ENCODE measurements at regions not wholly inside any gene's neighbourhood (a gene's known extent, or its start where the extent isn't known, plus 50 kb on each side); places are given as distances from the start of the nearest gene placed in this dataset.
"Not testable (repeated sequence)": the region's sequence is repeated elsewhere in the genome, so short reads cannot be mapped to it uniquely, and the experiment has no call there.

GRCh38 chr10:78420946-78421735 lies 387.5 kb downstream of the RPS24 start:
- no peak for DNase-seq

GRCh38 chr10:78424050-78424449 lies 390.4 kb downstream of the RPS24 start:
- not testable (repeated sequence) for DNase-seq

- no peak for DNase-seq
Measured at GRCh38 chr10:78424723-78425122, 391.1 kb downstream of the RPS24 start.

- no peak for DNase-seq
Measured at GRCh38 chr10:78426181-78426580, 392.5 kb downstream of the RPS24 start.

GRCh38 chr10:78427497-78428031 lies 393.9 kb downstream of the RPS24 start:
- no peak for DNase-seq

GRCh38 chr10:78428579-78428978 lies 394.9 kb downstream of the RPS24 start:
- no peak for DNase-seq

- no peak for DNase-seq
Measured at GRCh38 chr10:78429984-78430383, 396.3 kb downstream of the RPS24 start.

- DNase-seq = no peak
Measured at GRCh38 chr10:78432583-78432982, 398.9 kb downstream of the RPS24 start.

GRCh38 chr10:78433076-78433595 lies 399.5 kb downstream of the RPS24 start:
- no peak for DNase-seq

- no peak for DNase-seq
Measured at GRCh38 chr10:78433766-78434535, 400.3 kb downstream of the RPS24 start.

- no peak for DNase-seq
Measured at GRCh38 chr10:78434886-78435285, 401.2 kb downstream of the RPS24 start.

GRCh38 chr10:78435484-78436221 lies 402.0 kb downstream of the RPS24 start:
- DNase-seq = no peak

GRCh38 chr10:78436222-78436573 lies 402.5 kb downstream of the RPS24 start:
- no peak for DNase-seq

- no peak for DNase-seq
Measured at GRCh38 chr10:78436706-78437406, 403.2 kb downstream of the RPS24 start.

GRCh38 chr10:78437407-78437768 lies 403.7 kb downstream of the RPS24 start:
- DNase-seq = no peak

- peak in 1 of 2 experiments; percentile 4 for DNase-seq
Measured at GRCh38 chr10:78437998-78438906, 404.6 kb downstream of the RPS24 start.

GRCh38 chr10:78438907-78439809 lies 405.5 kb downstream of the RPS24 start:
- DNase-seq = no peak

- no peak for DNase-seq
Measured at GRCh38 chr10:78441010-78441409, 407.3 kb downstream of the RPS24 start.

GRCh38 chr10:78441694-78442093 lies 408.0 kb downstream of the RPS24 start:
- DNase-seq = no peak

GRCh38 chr10:78442836-78443550 lies 409.3 kb downstream of the RPS24 start:
- no peak for DNase-seq

Measured in activated CD4-positive, alpha-beta T cell treated with anti-CD3 and anti-CD28 coated beads, Interleukin-2, amount 50 U/mL, for 48 hours (primary cell).